ENCODE measurements at regions not wholly inside any gene's neighbourhood (a gene's known extent, or its start where the extent isn't known, plus 50 kb on each side); places are given as distances from the start of the nearest gene placed in this dataset.
"Not testable (repeated sequence)": the region's sequence is repeated elsewhere in the genome, so short reads cannot be mapped to it uniquely, and the experiment has no call there.

DNA sequence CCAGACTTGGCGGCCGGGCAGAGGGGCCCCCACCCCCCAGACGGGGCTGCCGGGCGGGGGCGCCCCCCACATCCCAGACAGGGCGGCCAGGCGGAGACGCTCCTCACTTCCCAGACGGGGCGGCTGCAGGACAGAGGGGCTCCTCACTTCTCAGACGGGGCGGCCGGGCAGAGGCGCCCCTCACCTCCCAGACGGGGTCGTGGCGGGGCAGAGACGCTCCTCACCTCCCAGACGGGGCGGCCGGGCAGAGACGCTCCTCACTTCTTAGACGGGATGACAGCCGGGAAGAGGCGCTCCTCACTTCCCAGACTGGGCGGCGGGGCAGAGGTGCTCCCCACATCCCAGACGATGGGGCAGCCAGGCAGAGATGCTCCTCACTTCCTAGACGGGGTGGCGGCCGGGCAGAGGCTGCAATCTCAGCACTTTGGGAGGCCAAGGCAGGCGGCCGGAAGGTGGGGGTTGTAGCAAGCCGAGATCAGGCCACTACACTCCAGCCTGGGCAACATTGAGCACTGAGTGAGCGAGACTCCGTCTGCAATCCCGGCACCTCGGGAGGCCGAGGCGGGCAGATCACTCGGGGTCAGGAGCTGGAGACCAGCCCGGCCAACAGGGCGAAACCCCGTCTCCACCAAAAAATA is 79.0 kb upstream of the TBX5 start:
- H3K36me3 ChIP-seq (replicated peaks); in situ Hi-C loops (cut with MboI; ENCODE audit: low sequenced_read_pairs); H3K4me3 ChIP-seq; DNase-seq (ENCODE audit: low spot score in 2 of 2); H3K9me3 ChIP-seq; H3K4me1 ChIP-seq: not testable (repeated sequence)
- peaks cover 23% of the 10 kb centered on the region for H3K27me3 ChIP-seq (ENCODE audit: low read depth)

DNA sequence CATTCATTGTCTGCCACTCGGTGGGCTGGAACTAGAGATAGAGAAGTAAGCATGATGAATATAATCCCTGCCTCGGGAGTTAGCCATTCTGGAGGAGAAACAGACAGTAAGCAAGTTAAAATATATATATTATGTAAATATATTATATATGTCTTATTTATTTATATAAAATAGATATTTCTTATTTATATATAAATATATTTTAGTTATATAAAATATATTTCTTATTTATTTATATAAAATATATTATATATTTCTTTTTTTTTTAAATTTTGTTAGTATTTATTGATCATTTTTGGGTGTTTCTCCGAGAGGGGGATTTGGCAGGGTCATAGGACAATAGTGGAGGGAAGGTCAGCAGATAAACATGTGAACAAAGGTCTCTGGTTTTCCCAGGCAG is 78.1 kb upstream of the TBX5 start:
- Histone ChIP-seq H3K4me3 (no peak overlapping the region), H3K36me3 (replicated peaks) (no peaks in the 10 kb centered on the region), H3K27me3 (ENCODE audit: low read depth) (peaks cover 32% of the 10 kb centered on the region), H3K9me3 (no peaks in the 10 kb centered on the region), H3K4me1 (peaks cover 4% of the 10 kb centered on the region)
- DNase-seq (ENCODE audit: low spot score in 2 of 2): no peak
- in situ Hi-C loops (cut with MboI; ENCODE audit: low sequenced_read_pairs): no loop called here

DNA sequence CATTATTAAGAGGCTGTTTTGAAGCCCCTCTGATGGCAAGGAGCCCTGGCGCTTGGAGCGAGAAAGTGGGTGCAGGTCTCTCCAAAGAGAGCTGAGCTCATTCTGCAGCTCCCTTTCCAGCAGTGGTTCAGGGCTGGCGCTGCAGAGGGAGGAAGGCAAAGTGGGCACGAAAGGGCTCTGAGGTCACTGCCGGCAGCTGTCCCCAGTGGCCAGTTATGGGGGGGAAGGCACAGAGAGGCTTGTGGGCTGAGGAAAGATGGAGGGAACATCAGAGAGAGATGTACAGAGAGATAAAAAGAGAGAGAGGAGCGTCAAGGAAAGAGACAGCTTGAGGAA is 75.2 kb upstream of the TBX5 start:
- DNase-seq (ENCODE audit: low spot score in 2 of 2): peak in 1 of 2 experiments; percentile 17
- Histone ChIP-seq H3K9me3 (no peaks in the 10 kb centered on the region), H3K36me3 (replicated peaks) (no peaks in the 10 kb centered on the region), H3K27me3 (ENCODE audit: low read depth) (peaks cover 45% of the 10 kb centered on the region), H3K4me1 (peaks cover 4% of the 10 kb centered on the region), H3K4me3 (peak overlapping the region; percentile 33; the same call in 1 of the 2 replicates)
- in situ Hi-C loops (cut with MboI; ENCODE audit: low sequenced_read_pairs): no loop called here

DNA sequence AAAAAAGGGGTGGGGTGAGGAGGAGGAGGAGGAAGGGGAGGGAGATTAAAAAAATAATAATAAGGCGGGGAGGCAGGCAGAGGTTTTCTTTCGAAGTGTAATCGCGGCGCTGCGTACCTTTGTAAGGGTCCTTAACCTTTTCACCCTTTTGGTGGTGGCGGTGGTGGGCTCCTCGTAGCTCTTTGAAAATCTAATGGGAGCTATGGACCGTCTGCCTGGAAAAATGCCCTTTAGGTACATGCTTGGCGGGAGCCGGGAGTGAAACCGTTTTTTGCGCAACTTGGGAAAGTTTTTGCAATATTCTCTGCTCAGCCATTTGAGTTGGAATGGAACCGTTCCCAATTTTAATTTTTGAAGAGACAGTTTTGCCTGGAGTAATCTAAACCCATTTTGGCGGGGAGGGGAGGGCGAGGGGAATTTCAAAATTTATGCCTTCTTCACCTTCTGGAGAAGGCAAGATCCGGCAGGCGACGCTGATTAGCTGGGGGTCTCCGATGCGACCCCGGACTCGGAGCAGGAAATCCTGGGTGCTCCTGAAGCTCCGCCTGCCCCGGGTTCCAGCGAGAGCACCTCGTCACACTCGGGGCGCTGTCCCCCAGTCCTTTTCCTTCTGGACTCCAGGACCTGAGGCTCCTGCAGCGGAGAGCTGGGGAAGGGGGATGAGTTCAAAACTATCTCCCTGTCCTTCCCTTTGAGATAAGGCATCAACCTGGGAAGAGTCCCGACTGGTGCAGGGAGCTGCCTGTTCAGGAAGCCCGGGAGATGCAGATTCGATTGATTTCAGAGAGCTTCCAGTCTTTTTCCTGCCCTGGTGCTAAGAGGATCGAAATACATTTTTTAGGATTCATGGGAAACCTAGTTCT is 74.6 kb upstream of the TBX5 start:
- peak in 1 of 2 experiments; percentile 23 for DNase-seq (ENCODE audit: low spot score in 2 of 2)
- no peaks in the 10 kb centered on the region for H3K9me3 ChIP-seq
- peaks cover 45% of the 10 kb centered on the region for H3K27me3 ChIP-seq (ENCODE audit: low read depth)
- no peaks in the 10 kb centered on the region for H3K36me3 ChIP-seq (replicated peaks)
- in situ Hi-C loops (cut with MboI; ENCODE audit: low sequenced_read_pairs): no loop called here
- H3K4me1 ChIP-seq: peaks cover 4% of the 10 kb centered on the region
- H3K4me3 ChIP-seq: peak overlapping the region; percentile 33

DNA sequence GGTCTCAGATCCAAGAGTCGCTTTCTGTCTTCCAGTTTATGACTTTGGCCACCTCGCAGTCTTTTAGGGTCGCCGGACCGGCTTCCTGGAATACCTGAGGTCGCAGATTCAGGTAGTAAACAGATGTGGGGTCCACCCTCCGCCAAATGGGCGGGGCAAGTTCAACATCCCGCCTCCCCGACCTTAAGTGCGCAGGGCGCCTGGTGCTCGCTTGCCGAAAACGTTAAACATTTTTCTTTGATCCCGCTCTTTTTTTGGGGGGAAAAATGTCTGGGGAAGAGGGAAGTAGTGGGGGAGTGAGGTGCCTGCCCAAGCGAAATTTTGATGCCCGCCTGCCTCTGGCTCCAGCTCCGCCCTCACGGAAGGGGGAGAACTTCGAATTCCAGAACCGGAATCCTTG is 73.9 kb upstream of the TBX5 start:
- Histone ChIP-seq H3K9me3 (no peaks in the 10 kb centered on the region), H3K4me3 (peak overlapping the region; percentile 33), H3K36me3 (replicated peaks) (no peaks in the 10 kb centered on the region), H3K27me3 (ENCODE audit: low read depth) (peaks cover 45% of the 10 kb centered on the region), H3K4me1 (peaks cover 4% of the 10 kb centered on the region)
- in situ Hi-C loops (cut with MboI; ENCODE audit: low sequenced_read_pairs): loop anchor here (5.0 kb wide), 1 partner anchor 78 kb away; no protein-coding TSS in a partner anchor
- peak in 1 of 2 experiments; percentile 53 for DNase-seq (ENCODE audit: low spot score in 2 of 2)

DNA sequence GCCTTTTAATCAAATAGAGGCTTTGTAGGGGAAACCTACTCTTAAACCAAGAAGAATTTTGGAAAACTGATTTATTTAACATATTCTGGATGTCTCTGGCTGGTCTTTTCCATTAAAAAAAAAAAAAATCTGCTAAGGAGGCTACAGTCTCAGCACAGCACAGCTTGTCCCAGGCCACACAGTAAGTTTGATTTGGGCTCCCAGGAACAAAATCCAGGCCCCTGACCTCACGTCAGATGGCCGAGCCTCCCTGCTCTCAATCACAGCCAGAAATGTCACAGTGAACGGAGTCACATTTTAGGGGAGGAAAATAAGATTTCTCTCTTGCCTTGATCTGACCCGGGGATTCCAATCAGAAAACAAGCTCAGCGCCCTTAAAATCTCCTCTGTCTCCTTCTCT is 72.9 kb upstream of the TBX5 start:
- H3K4me1 ChIP-seq: peaks cover 4% of the 10 kb centered on the region
- in situ Hi-C loops (cut with MboI; ENCODE audit: low sequenced_read_pairs): loop anchor here (5.0 kb wide), 1 partner anchor 77 kb away; no protein-coding TSS in a partner anchor
- no peaks in the 10 kb centered on the region for H3K9me3 ChIP-seq
- peaks cover 45% of the 10 kb centered on the region for H3K27me3 ChIP-seq (ENCODE audit: low read depth)
- H3K4me3 ChIP-seq: no peak overlapping the region
- no peaks in the 10 kb centered on the region for H3K36me3 ChIP-seq (replicated peaks)
- no peak for DNase-seq (ENCODE audit: low spot score in 2 of 2)

DNA sequence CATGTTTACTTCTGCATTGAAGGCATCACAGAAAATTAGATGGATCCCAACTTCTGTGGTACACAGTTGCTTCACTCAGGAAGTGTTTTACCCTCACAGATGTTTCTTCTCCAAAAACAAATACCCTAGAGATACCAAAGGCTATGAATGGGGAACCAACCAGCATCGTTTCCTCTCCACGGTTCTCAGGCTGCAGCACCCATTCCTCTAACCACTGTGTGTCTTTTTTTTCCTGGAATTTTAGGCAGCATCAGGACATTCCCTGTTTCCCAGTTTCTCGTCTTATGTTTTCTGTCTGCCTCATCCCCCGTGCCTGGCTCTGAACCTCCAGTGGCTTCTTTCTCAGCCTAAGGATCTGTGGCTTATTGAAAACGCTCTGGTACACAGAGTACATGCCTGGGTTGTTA is 72.0 kb upstream of the TBX5 start:
- Histone ChIP-seq H3K9me3 (no peaks in the 10 kb centered on the region), H3K27me3 (ENCODE audit: low read depth) (peaks cover 45% of the 10 kb centered on the region), H3K4me1 (peaks cover 4% of the 10 kb centered on the region), H3K4me3 (no peak overlapping the region), H3K36me3 (replicated peaks) (no peaks in the 10 kb centered on the region)
- no peak for DNase-seq (ENCODE audit: low spot score in 2 of 2)
- in situ Hi-C loops (cut with MboI; ENCODE audit: low sequenced_read_pairs): loop anchor here (5.0 kb wide), 1 partner anchor 76 kb away; no protein-coding TSS in a partner anchor

DNA sequence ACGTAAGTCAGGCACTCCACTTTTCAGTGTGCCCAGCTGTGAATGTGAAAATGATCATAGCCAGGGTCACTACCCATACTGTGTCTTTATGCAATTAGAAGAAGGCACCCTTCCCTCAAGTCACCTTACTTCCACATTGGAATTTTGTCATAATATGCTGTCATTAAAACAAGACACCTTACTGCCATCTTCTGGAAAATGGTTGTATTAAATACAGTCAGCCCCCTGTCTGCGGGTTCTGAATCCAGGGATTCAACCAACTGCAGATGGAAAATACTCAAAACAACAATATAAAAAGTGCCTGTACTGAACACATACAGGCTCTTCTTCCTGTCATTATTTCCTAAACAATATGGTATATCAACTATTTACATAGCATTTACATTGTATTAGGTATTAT is 70.2 kb upstream of the TBX5 start:
- Histone ChIP-seq H3K9me3 (no peaks in the 10 kb centered on the region), H3K36me3 (replicated peaks) (no peaks in the 10 kb centered on the region), H3K4me1 (peaks cover 4% of the 10 kb centered on the region), H3K4me3 (no peak overlapping the region), H3K27me3 (ENCODE audit: low read depth) (peaks cover 32% of the 10 kb centered on the region)
- peak; percentile 23 to 82 for DNase-seq (ENCODE audit: low spot score in 2 of 2)
- in situ Hi-C loops (cut with MboI; ENCODE audit: low sequenced_read_pairs): loop anchor here (5.0 kb wide), 1 partner anchor 74 kb away; no protein-coding TSS in a partner anchor

DNA sequence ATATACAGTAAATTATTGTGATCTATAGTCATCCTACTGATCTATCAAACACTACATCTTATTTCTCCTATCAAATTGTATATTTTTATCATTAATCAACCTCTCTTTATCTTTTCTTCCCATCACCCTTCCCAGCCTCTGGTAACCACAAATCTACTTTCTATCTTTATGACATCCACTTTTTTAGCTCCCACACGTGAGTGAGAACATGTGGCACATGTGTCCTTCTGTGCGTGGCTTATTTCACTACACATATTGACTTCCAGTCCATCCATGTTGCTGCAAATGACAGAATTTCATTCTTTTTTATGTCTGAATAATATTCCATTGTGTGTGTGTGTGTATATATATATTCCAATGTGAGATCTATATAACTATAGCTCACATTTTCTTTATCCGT is 67.8 kb upstream of the TBX5 start:
- in situ Hi-C loops (cut with MboI; ENCODE audit: low sequenced_read_pairs): no loop called here
- Histone ChIP-seq H3K36me3 (replicated peaks) (no peaks in the 10 kb centered on the region), H3K9me3 (no peaks in the 10 kb centered on the region), H3K27me3 (ENCODE audit: low read depth) (peaks cover 10% of the 10 kb centered on the region), H3K4me3 (no peak overlapping the region), H3K4me1 (no peaks in the 10 kb centered on the region)
- no peak for DNase-seq (ENCODE audit: low spot score in 2 of 2)

DNA sequence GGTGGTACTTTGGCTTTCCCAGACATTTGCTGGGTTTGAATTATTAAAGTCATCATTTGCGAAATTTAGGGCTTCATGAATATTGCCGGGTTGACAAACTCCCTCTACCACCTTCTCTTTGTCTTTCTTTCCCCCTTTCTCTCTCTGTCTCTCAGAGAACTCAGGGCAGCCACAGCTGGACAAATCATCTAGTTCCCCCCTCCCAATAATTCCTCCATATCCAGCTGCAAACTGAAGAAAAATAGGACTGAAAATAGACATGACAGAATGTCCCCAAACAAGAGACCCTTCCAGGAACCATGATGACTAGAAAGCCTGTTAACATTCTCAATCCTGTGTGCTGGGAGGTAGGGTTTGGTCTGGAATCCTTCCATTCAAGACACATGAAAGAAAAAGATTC is 67.1 kb upstream of the TBX5 start:
- no peak overlapping the region for H3K4me3 ChIP-seq
- in situ Hi-C loops (cut with MboI; ENCODE audit: low sequenced_read_pairs): no loop called here
- H3K4me1 ChIP-seq: no peaks in the 10 kb centered on the region

DNA sequence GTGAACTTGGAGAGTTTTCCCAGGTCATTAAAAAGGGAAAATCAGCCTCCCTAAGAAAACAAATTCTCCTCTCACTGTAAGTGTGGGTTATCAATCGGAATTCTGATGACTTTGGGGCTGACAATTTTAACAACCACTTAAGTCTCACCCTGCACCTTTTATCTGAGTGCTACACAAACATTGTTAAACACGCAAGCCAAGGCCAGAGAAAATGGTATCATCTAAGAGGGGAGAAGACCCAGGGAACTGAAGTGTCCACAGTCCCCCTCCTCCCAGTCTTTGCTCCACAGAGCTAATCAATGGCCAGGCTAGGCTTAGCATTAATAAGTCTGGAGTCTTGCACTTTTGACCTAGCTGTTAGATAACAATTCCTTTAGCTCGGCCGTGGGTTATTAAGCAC is 51.7 kb upstream of the TBX5 start:
- no peaks in the 10 kb centered on the region for H3K9me3 ChIP-seq
- DNase-seq (ENCODE audit: low spot score in 2 of 2): no peak
- no peak overlapping the region for H3K4me3 ChIP-seq
- in situ Hi-C loops (cut with MboI; ENCODE audit: low sequenced_read_pairs): no loop called here
- no peaks in the 10 kb centered on the region for H3K36me3 ChIP-seq (replicated peaks)
- H3K4me1 ChIP-seq: peaks cover 7% of the 10 kb centered on the region
- H3K27me3 ChIP-seq (ENCODE audit: low read depth): no peaks in the 10 kb centered on the region

More for the DNA sequence above, 67.1 kb upstream of the TBX5 start:
- no peaks in the 10 kb centered on the region for H3K9me3 ChIP-seq
- no peaks in the 10 kb centered on the region for H3K36me3 ChIP-seq (replicated peaks)
- H3K27me3 ChIP-seq (ENCODE audit: low read depth): peaks cover 3% of the 10 kb centered on the region; the same call in 1 of the 2 replicates
- no peak for DNase-seq (ENCODE audit: low spot score in 2 of 2)

All from HAP-1 (cell line).